ENCODE measurements at regions not wholly inside any gene's neighbourhood (a gene's known extent, or its start where the extent isn't known, plus 50 kb on each side); places are given as distances from the start of the nearest gene placed in this dataset.

DNA sequence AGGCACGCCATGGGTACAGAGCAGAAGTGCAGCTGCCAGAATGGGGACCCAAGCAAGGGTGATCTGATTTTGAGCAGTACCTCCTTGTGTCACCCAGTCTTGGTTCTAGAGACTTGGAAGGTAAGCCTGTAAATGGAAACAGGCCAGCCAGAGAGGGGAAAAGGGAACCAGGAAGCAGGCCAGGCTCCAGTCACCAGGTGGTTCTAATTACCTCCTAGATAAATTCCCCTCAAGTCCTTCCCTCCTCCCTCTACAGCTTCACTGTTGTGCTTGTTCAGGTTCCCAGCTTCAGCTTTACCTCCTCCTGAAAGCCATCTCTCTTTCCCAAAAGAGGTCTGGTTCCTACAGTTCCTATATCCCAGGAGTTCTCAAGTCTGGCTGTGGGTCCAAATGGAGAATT, 58.8 kb upstream of the SLC7A14 start:
- H3K9ac ChIP-seq (ENCODE audit: low read length), result no peak overlapping the region
- no peaks in the 10 kb centered on the region for H3K4me1 Mint-ChIP-seq
- H3K9me3 Mint-ChIP-seq (ENCODE audit: insufficient read depth), result peaks cover 9% of the 10 kb centered on the region
- intact Hi-C loops (cut with micrococcal nuclease), result no loop called here
- no CpG with 5 or more reads among the region's 1 CpG for WGBS (ENCODE audit: insufficient coverage)
- no peak overlapping the region for H3K27ac ChIP-seq (ENCODE audit: low read length in 2 of 2)
- H4K20me1 ChIP-seq (ENCODE audit: control insufficient read depth, insufficient read depth, low read length, poor library complexity, severe bottlenecking), result no peaks in the 10 kb centered on the region
- no peaks in the 10 kb centered on the region for H3K36me3 ChIP-seq (replicated peaks in 1 of 2; ENCODE audit: control extremely low read depth in 1 of 2, control insufficient read depth in 1 of 2, extremely low read depth in 1 of 2, insufficient read depth in 2 of 2, low read length in 1 of 2)
- POLR2A ChIA-PET, result no interaction called here
- H3K27ac Mint-ChIP-seq, result no peak overlapping the region
- no peak overlapping the region for H3K4me2 ChIP-seq (replicated peaks; ENCODE audit: low read depth, low read length, poor library complexity, severe bottlenecking)
- DNase-seq (no peak), ATAC-seq (ENCODE audit: low read depth) (no peak)
- CTCF ChIA-PET, result no interaction called here
- TF ChIP-seq, protein P1, sequence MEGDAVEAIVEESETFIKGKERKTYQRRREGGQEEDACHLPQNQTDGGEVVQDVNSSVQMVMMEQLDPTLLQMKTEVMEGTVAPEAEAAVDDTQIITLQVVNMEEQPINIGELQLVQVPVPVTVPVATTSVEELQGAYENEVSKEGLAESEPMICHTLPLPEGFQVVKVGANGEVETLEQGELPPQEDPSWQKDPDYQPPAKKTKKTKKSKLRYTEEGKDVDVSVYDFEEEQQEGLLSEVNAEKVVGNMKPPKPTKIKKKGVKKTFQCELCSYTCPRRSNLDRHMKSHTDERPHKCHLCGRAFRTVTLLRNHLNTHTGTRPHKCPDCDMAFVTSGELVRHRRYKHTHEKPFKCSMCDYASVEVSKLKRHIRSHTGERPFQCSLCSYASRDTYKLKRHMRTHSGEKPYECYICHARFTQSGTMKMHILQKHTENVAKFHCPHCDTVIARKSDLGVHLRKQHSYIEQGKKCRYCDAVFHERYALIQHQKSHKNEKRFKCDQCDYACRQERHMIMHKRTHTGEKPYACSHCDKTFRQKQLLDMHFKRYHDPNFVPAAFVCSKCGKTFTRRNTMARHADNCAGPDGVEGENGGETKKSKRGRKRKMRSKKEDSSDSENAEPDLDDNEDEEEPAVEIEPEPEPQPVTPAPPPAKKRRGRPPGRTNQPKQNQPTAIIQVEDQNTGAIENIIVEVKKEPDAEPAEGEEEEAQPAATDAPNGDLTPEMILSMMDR (IDR thresholded peaks at IDR 0.05), result no peak
- TF ChIP-seq EZH2 (IDR thresholded peaks at IDR 0.05; ENCODE audit: borderline replicate concordance, insufficient read depth, low read depth, low read length, poor library complexity, severe bottlenecking), result no peak
- H3K4me1 ChIP-seq (ENCODE audit: control insufficient read depth in 2 of 2, insufficient read depth in 2 of 2, low read length in 2 of 2), result no peaks in the 10 kb centered on the region
- peaks cover 0 to 11% (median 2%) of the 10 kb centered on the region in 4 experiments for H3K27me3 ChIP-seq (replicated peaks in 1 of 4; ENCODE audit: control extremely low read depth in 1 of 4, control insufficient read depth in 3 of 4, insufficient read depth in 4 of 4, low read length in 3 of 4)
- H3K27me3 Mint-ChIP-seq, result peaks cover 44% of the 10 kb centered on the region
- peaks cover 0 to 9% (median 4%) of the 10 kb centered on the region in 3 donors for H3K9me3 ChIP-seq (ENCODE audit: control extremely low read depth in 1 of 3, control insufficient read depth in 2 of 3, insufficient read depth in 1 of 3, low read length in 2 of 3)
- no peaks in the 10 kb centered on the region for H3K79me2 ChIP-seq (ENCODE audit: control insufficient read depth, insufficient read depth, low read length)
- H2AFZ ChIP-seq (ENCODE audit: insufficient read depth, low read depth, low read length, poor library complexity, severe bottlenecking), result no peak overlapping the region
- no peak overlapping the region for H3K4me3 Mint-ChIP-seq
- no peak overlapping the region for H3K4me3 ChIP-seq (ENCODE audit: control extremely low read depth in 1 of 5, extremely low read depth in 1 of 5, insufficient read depth in 1 of 5, low read depth in 2 of 5, low read length in 4 of 5)

DNA sequence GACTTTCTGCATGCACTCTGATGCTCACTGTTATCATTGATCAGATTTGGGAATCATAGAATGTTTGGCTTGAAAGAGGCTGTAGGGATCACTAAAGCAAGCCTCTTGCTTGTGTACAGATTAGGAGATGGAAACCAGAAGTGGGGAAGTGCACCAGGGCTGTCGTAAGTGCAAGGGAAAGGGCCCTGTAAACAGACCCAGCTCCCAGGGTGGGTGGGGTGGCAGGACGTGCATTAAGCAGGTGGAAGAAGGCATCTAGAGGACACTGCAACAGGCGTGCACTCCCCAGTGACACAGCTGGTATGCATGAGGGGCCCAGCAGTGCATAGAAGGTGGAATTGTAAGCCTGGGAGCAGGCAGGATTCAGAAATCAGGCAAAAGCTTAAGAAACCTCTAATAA, 58.0 kb upstream of the SLC7A14 start:
- H3K4me1 ChIP-seq (ENCODE audit: control insufficient read depth in 2 of 2, insufficient read depth in 2 of 2, low read length in 2 of 2), result no peaks in the 10 kb centered on the region
- no peaks in the 10 kb centered on the region for H3K36me3 ChIP-seq (replicated peaks in 1 of 2; ENCODE audit: control extremely low read depth in 1 of 2, control insufficient read depth in 1 of 2, extremely low read depth in 1 of 2, insufficient read depth in 2 of 2, low read length in 1 of 2)
- H3K4me2 ChIP-seq (replicated peaks; ENCODE audit: low read depth, low read length, poor library complexity, severe bottlenecking), result no peak overlapping the region
- ATAC-seq (ENCODE audit: low read depth), result no peak
- WGBS (ENCODE audit: insufficient coverage), result 80% methylated on average over 3 of the region's 3 CpGs
- peaks cover 0 to 9% (median 4%) of the 10 kb centered on the region in 3 donors for H3K9me3 ChIP-seq (ENCODE audit: control extremely low read depth in 1 of 3, control insufficient read depth in 2 of 3, insufficient read depth in 1 of 3, low read length in 2 of 3)
- no peaks in the 10 kb centered on the region for H3K79me2 ChIP-seq (ENCODE audit: control insufficient read depth, insufficient read depth, low read length)
- H3K4me3 ChIP-seq (ENCODE audit: control extremely low read depth in 1 of 5, extremely low read depth in 1 of 5, insufficient read depth in 1 of 5, low read depth in 2 of 5, low read length in 4 of 5), result no peak overlapping the region
- ChIA-PET POLR2A (no interaction called here), CTCF (no interaction called here)
- Mint-ChIP-seq H3K4me3 (no peak overlapping the region), H3K27me3 (peaks cover 44% of the 10 kb centered on the region), H3K4me1 (no peaks in the 10 kb centered on the region), H3K9me3 (ENCODE audit: insufficient read depth) (peaks cover 9% of the 10 kb centered on the region), H3K27ac (no peak overlapping the region)
- H3K9ac ChIP-seq (ENCODE audit: low read length), result no peak overlapping the region
- no peak overlapping the region for H2AFZ ChIP-seq (ENCODE audit: insufficient read depth, low read depth, low read length, poor library complexity, severe bottlenecking)
- DNase-seq, result no peak
- no peaks in the 10 kb centered on the region for H4K20me1 ChIP-seq (ENCODE audit: control insufficient read depth, insufficient read depth, low read length, poor library complexity, severe bottlenecking)
- H3K27me3 ChIP-seq (replicated peaks in 1 of 4; ENCODE audit: control extremely low read depth in 1 of 4, control insufficient read depth in 3 of 4, insufficient read depth in 4 of 4, low read length in 3 of 4), result peaks cover 0 to 11% (median 5%) of the 10 kb centered on the region in 4 experiments
- TF ChIP-seq, protein P1 (IDR thresholded peaks at IDR 0.05), result no peak
- no peak for TF ChIP-seq EZH2 (IDR thresholded peaks at IDR 0.05; ENCODE audit: borderline replicate concordance, insufficient read depth, low read depth, low read length, poor library complexity, severe bottlenecking)
- intact Hi-C loops (cut with micrococcal nuclease), result no loop called here
- H3K27ac ChIP-seq (ENCODE audit: low read length in 2 of 2), result no peak overlapping the region
